SJCRH30 (cell line): ENCODE measurements at regions not wholly inside any gene's neighbourhood (a gene's known extent, or its start where the extent isn't known, plus 50 kb on each side); places are given as distances from the start of the nearest gene placed in this dataset.
"Not testable (repeated sequence)": the region's sequence is repeated elsewhere in the genome, so short reads cannot be mapped to it uniquely, and the experiment has no call there.

Source experiments
- DNase-seq, 2 experiments: peaks; one replicate each; pipeline ENCODE4 v3.0.0-alpha.2; 2015 to 2020
- H3K27ac ChIP-seq: fragments of 250-450 bp; sonication (Bioruptor Pico); 2 replicates; pipeline ENCODE4 v1.5.1; 2020; ENCODE audit warnings: mild to moderate bottlenecking, moderate library complexity
- H3K27me3 ChIP-seq: fragments of 250-450 bp; sonication (Bioruptor Pico); 2 replicates; pipeline ENCODE4 v1.5.1; 2020; ENCODE audit warnings: mild to moderate bottlenecking, moderate library complexity
- H3K36me3 ChIP-seq: fragments of 250-450 bp; sonication (Bioruptor Pico); 2 replicates; pipeline ENCODE4 v1.5.1; 2020; ENCODE audit warnings: mild to moderate bottlenecking, moderate library complexity
- H3K4me1 ChIP-seq: fragments of 250-450 bp; sonication (Bioruptor Pico); 2 replicates; pipeline ENCODE4 v1.5.1; 2020; ENCODE audit warnings: mild to moderate bottlenecking, moderate library complexity
- H3K4me3 ChIP-seq: fragments of 250-450 bp; sonication (Bioruptor Pico); 2 replicates; pipeline ENCODE4 v1.5.1; 2020; ENCODE audit warnings: mild to moderate bottlenecking, moderate library complexity
- H3K9me3 ChIP-seq: fragments of 250-450 bp; sonication (Bioruptor Pico); replicated peaks from 2 replicates; pipeline ENCODE4 v1.5.1; 2020; ENCODE audit warnings: mild to moderate bottlenecking, moderate library complexity

- no peaks in the 10 kb centered on the region for H3K9me3 ChIP-seq
- no peaks in the 10 kb centered on the region for H3K36me3 ChIP-seq
- no peaks in the 10 kb centered on the region for H3K27me3 ChIP-seq
- peaks cover 9% of the 10 kb centered on the region for H3K4me1 ChIP-seq
- H3K4me3 ChIP-seq = no peak overlapping the region
- no peak overlapping the region for H3K27ac ChIP-seq
- peak; percentile 31 to 67 for DNase-seq
Measured at GRCh38 chr4:117135634-117136354, 50.4 kb upstream of the TRAM1L1 start.

DNA sequence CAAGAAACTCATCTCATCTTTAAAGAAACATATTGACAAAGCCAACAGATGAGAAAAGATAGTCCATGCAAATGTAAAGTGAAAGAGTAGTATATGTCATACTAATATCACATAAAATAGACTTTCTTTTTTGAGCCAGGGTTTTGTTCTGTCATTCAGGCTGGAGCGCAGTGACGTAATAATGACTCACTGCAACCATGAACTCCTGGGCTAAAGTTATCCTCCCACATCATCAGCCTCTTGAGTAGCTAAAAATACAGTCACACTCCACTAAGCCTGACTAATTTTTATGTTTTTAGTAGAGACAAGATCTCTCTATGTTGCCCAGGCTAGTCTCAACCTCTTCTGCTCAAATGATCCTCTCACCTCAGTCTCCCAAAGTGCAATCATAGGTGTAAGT, 51.8 kb upstream of the TRAM1L1 start:
- H3K4me1 ChIP-seq = peaks cover 9% of the 10 kb centered on the region
- H3K4me3 ChIP-seq = no peak overlapping the region
- no peaks in the 10 kb centered on the region for H3K36me3 ChIP-seq
- H3K27ac ChIP-seq = no peak overlapping the region
- H3K27me3 ChIP-seq = no peaks in the 10 kb centered on the region
- no peaks in the 10 kb centered on the region for H3K9me3 ChIP-seq
- DNase-seq = peak; percentile 34 to 55

GRCh38 chr4:117138732-117139131, 53.4 kb upstream of the TRAM1L1 start:
- H3K9me3 ChIP-seq, H3K4me1 ChIP-seq, H3K36me3 ChIP-seq, H3K27ac ChIP-seq, DNase-seq, H3K27me3 ChIP-seq, H3K4me3 ChIP-seq: not testable (repeated sequence)

DNA sequence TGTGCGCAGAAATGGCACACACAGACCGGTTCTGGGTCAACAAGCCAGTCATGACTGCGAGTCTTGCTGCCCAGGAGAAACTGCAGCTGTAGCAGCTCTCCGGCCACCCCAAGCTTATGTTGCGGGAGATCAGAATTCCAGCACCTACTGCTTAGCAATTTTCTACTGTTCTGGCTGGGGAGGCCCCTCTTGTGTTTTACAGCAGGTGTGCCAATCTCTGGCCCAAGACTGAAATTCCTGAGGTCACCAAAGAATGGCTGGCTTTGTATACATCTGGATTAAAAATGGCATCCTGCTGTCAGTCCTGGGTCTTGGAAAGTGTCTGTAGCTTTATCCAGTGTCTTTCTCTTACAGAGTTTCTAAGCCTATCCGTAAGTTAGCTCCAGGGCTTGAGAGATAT, 68.9 kb upstream of the TRAM1L1 start:
- Histone ChIP-seq H3K4me3 (no peak overlapping the region), H3K27ac (peak overlapping the region; percentile 41), H3K4me1 (peaks cover 12% of the 10 kb centered on the region), H3K36me3 (no peaks in the 10 kb centered on the region), H3K9me3 (0 out of 2 replicates have a peak, but pooled peaks cover 2% of the 10 kb centered on the region), H3K27me3 (no peaks in the 10 kb centered on the region)
- peak; percentile 79 to 87 for DNase-seq

GRCh38 chr4:117156806-117157205, 71.4 kb upstream of the TRAM1L1 start:
- H3K9me3 ChIP-seq = 0 out of 2 replicates have a peak, but pooled peaks cover 2% of the 10 kb centered on the region
- H3K4me3 ChIP-seq = no peak overlapping the region
- H3K27ac ChIP-seq = no peak overlapping the region
- DNase-seq = no peak
- H3K4me1 ChIP-seq = peaks cover 12% of the 10 kb centered on the region
- H3K27me3 ChIP-seq = no peaks in the 10 kb centered on the region
- no peaks in the 10 kb centered on the region for H3K36me3 ChIP-seq

GRCh38 chr4:117157360-117157759, 72.0 kb upstream of the TRAM1L1 start:
- 0 out of 2 replicates have a peak, but pooled peaks cover 1% of the 10 kb centered on the region for H3K9me3 ChIP-seq
- H3K4me3 ChIP-seq = no peak overlapping the region
- H3K4me1 ChIP-seq = peaks cover 12% of the 10 kb centered on the region
- DNase-seq = no peak
- no peaks in the 10 kb centered on the region for H3K27me3 ChIP-seq
- H3K27ac ChIP-seq = no peak overlapping the region
- no peaks in the 10 kb centered on the region for H3K36me3 ChIP-seq

GRCh38 chr4:117162976-117163375, 77.6 kb upstream of the TRAM1L1 start:
- Histone ChIP-seq H3K27ac (no peak overlapping the region), H3K9me3 (no peaks in the 10 kb centered on the region), H3K4me1 (no peaks in the 10 kb centered on the region), H3K4me3 (no peak overlapping the region), H3K36me3 (no peaks in the 10 kb centered on the region), H3K27me3 (no peaks in the 10 kb centered on the region)
- no peak for DNase-seq

DNA sequence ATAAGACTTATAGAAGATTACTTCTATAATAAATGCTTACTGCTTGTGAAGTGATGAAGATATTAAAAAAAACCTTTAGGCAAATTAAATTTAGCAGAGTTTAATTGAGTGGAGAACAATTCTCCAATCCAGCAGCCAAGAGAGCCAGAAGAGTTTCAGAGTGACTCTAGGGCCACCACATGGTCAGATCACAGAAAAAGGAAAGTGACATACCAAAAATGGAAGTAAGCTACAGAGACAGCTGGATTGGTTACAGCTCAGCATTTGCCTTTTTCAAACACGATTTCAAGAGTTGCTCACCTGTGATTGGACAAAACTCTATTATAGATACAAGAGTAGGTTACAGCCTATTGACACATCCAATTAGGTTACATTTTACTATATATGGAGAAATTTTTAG, 79.0 kb upstream of the TRAM1L1 start:
- peak in 1 of 2 experiments; percentile 43 for DNase-seq
- Histone ChIP-seq H3K4me3 (no peak overlapping the region), H3K27ac (no peak overlapping the region), H3K27me3 (no peaks in the 10 kb centered on the region), H3K9me3 (no peaks in the 10 kb centered on the region), H3K4me1 (no peaks in the 10 kb centered on the region), H3K36me3 (no peaks in the 10 kb centered on the region)

GRCh38 chr4:117175369-117175768, 90.0 kb upstream of the TRAM1L1 start:
- H3K27ac ChIP-seq, H3K4me3 ChIP-seq, H3K4me1 ChIP-seq, H3K9me3 ChIP-seq, H3K27me3 ChIP-seq, H3K36me3 ChIP-seq, DNase-seq: not testable (repeated sequence)

GRCh38 chr4:117203231-117203630, 117.9 kb upstream of the TRAM1L1 start:
- Histone ChIP-seq H3K27ac (no peak overlapping the region), H3K4me1 (no peaks in the 10 kb centered on the region), H3K9me3 (no peaks in the 10 kb centered on the region), H3K36me3 (no peaks in the 10 kb centered on the region), H3K4me3 (no peak overlapping the region), H3K27me3 (no peaks in the 10 kb centered on the region)
- DNase-seq = no peak

DNA sequence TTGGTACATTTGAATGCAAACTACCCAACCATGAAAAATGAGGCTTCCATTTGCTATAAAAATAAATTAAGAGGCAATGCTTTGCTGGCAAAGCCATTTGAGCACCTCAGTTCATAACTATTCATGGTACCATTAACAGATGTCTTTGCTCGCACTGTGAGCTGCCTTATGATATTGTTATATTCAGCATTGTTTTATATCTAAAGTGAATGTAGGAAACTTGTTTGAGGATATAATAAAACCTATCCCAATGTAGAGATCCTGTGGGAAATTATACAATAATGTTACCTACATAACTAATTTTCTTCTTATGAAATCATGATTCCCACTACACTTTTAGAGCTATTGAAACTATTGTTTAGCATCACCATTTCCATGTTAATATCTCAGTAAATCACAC, 125.2 kb upstream of the TRAM1L1 start:
- Histone ChIP-seq H3K9me3 (no peaks in the 10 kb centered on the region), H3K27ac (no peak overlapping the region), H3K4me1 (no peaks in the 10 kb centered on the region)

GRCh38 chr4:117224256-117224655, 138.9 kb upstream of the TRAM1L1 start:
- no peaks in the 10 kb centered on the region for H3K27me3 ChIP-seq
- H3K9me3 ChIP-seq = no peaks in the 10 kb centered on the region
- 0 out of 2 replicates have a peak, but pooled peaks cover 5% of the 10 kb centered on the region for H3K4me1 ChIP-seq
- no peaks in the 10 kb centered on the region for H3K36me3 ChIP-seq
- no peak overlapping the region for H3K4me3 ChIP-seq
- DNase-seq = no peak
- no peak overlapping the region for H3K27ac ChIP-seq

More for the DNA sequence above, 125.2 kb upstream of the TRAM1L1 start:
- H3K4me3 ChIP-seq = no peak overlapping the region
- DNase-seq = no peak
- no peaks in the 10 kb centered on the region for H3K27me3 ChIP-seq
- no peaks in the 10 kb centered on the region for H3K36me3 ChIP-seq

DNA sequence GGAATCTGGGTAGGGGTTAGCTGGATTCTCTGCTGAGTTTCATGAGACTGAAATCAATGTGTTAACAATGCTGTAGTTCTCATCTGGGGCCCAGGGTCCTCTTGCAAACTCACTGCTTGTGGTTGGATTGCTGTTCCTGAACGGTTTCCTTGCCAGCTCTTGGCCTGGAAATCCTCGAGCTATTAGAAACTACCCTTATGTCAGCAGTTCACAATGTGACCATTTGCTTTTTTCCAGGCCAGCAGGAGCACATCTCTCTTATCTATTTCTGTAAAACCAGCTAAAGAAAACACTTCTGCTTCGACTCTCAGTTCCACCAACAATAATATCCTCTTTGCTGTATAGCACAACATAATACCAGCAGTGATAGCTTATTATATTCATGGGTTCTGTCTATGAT, 140.1 kb upstream of the TRAM1L1 start:
- Histone ChIP-seq H3K4me3 (no peak overlapping the region), H3K9me3 (no peaks in the 10 kb centered on the region), H3K4me1 (0 out of 2 replicates have a peak, but pooled peaks cover 5% of the 10 kb centered on the region), H3K36me3 (no peaks in the 10 kb centered on the region), H3K27ac (no peak overlapping the region), H3K27me3 (no peaks in the 10 kb centered on the region)
- DNase-seq = peak in 1 of 2 experiments; percentile 15

GRCh38 chr4:117227925-117228324, 142.5 kb upstream of the TRAM1L1 start:
- no peak for DNase-seq
- H3K27me3 ChIP-seq = no peaks in the 10 kb centered on the region
- H3K27ac ChIP-seq = no peak overlapping the region
- H3K36me3 ChIP-seq = no peaks in the 10 kb centered on the region
- H3K9me3 ChIP-seq = no peaks in the 10 kb centered on the region
- 0 out of 2 replicates have a peak, but pooled peaks cover 5% of the 10 kb centered on the region for H3K4me1 ChIP-seq
- no peak overlapping the region for H3K4me3 ChIP-seq

- H3K27ac ChIP-seq = no peak overlapping the region
- no peak for DNase-seq
- H3K4me1 ChIP-seq = peaks cover 4% of the 10 kb centered on the region; the same call in 1 of the 2 replicates
- H3K27me3 ChIP-seq = no peaks in the 10 kb centered on the region
- H3K36me3 ChIP-seq = no peaks in the 10 kb centered on the region
- no peak overlapping the region for H3K4me3 ChIP-seq
- H3K9me3 ChIP-seq = no peaks in the 10 kb centered on the region
Measured at GRCh38 chr4:117239434-117239833, 154.1 kb upstream of the TRAM1L1 start.

- Histone ChIP-seq H3K9me3 (no peaks in the 10 kb centered on the region), H3K36me3 (no peaks in the 10 kb centered on the region), H3K27me3 (no peaks in the 10 kb centered on the region), H3K27ac (no peak overlapping the region), H3K4me1 (no peaks in the 10 kb centered on the region), H3K4me3 (no peak overlapping the region)
- DNase-seq = no peak
Measured at GRCh38 chr4:117249333-117249732, 164.0 kb upstream of the TRAM1L1 start.
